SK-N-SH (cell line): ENCODE measurements at regions not wholly inside any gene's neighbourhood (a gene's known extent, or its start where the extent isn't known, plus 50 kb on each side); places are given as distances from the start of the nearest gene placed in this dataset.

Source experiments
- CTCF ChIA-PET: fragments of 300-600, 350-600 bp; formaldehyde crosslinking; extraction: SDS; loops from one replicate; lab custom pipeline; 2021; lab: Yijun Ruan, JAX
- POLR2A ChIA-PET: fragments of 350-600 bp; sonication (Branson Sonifier 250); formaldehyde crosslinking; extraction: SDS; loops from one replicate; lab custom pipeline; 2020; ENCODE audit warnings: antibody characterized with exemption, inconsistent platforms; lab: Yijun Ruan, JAX
- DNase-seq: peaks from one replicate; pipeline ENCODE4 v3.0.0; 2012
- H2AFZ ChIP-seq: fragments of 200-600 bp; sonication (generic); 2 replicates; pipeline ENCODE4 v1.8.1; 2016; ENCODE audit warnings: antibody characterized with exemption, mild to moderate bottlenecking, low read depth
- H3F3A ChIP-seq: fragments of 200-600 bp; sonication (generic); replicated peaks from 2 replicates; pipeline ENCODE3; 2016; ENCODE audit warnings: antibody characterized with exemption, mild to moderate bottlenecking; ENCODE audit not compliant: insufficient read depth
- H3K27ac ChIP-seq, 2 experiments: fragments of 200-500 bp in 1 of 2; fragments of 200-600 bp in 1 of 2; sonication (Bioruptor generic) in 1 of 2; sonication (generic), shearing (Covaris generic) in 1 of 2; 2 replicates each; pipeline versions ENCODE4 v1.5.1 to v1.6.1; 2014 to 2016; ENCODE audit warnings: low read depth in 2 of 2, inconsistent platforms in 1 of 2, low read length in 1 of 2, mild to moderate bottlenecking in 1 of 2, mixed read lengths in 1 of 2
- H3K27me3 ChIP-seq: fragments of 200-600 bp; sonication (generic), shearing (Covaris generic); 2 replicates; pipeline ENCODE4 v1.6.1; 2016; ENCODE audit warnings: mixed run types; ENCODE audit not compliant: insufficient read depth
- H3K36me3 ChIP-seq, 2 experiments: fragments of 200-500 bp in 1 of 2; fragments of 200-600 bp in 1 of 2; sonication (Bioruptor generic) in 1 of 2; sonication (generic) in 1 of 2; replicated peaks in 1 of 2; 2 replicates each; pipeline versions ENCODE3 to v1.5.1; 2014 to 2016; ENCODE audit warnings: low read length in 1 of 2, mild to moderate bottlenecking in 1 of 2; ENCODE audit not compliant: insufficient read depth in 2 of 2, control insufficient read depth in 1 of 2
- H3K4me1 ChIP-seq, 2 experiments: fragments of 200-500 bp in 1 of 2; fragments of 200-600 bp in 1 of 2; sonication (Bioruptor generic) in 1 of 2; sonication (generic), shearing (Covaris generic) in 1 of 2; 2 replicates each; pipeline versions ENCODE4 v1.5.1 to v1.6.1; 2014 to 2016; ENCODE audit warnings: low read depth in 1 of 2, low read length in 1 of 2, mixed run types in 1 of 2; ENCODE audit not compliant: insufficient read depth in 2 of 2, control insufficient read depth in 1 of 2
- H3K4me2 ChIP-seq: fragments of 200-600 bp; sonication (generic), shearing (Covaris generic); 2 replicates; pipeline ENCODE4 v1.6.1; 2017; ENCODE audit warnings: mixed run types
- H3K4me3 ChIP-seq, 2 experiments: fragments of 200-500 bp in 1 of 2; fragments of 200-600 bp in 1 of 2; sonication (Bioruptor generic) in 1 of 2; sonication (generic), shearing (Covaris generic) in 1 of 2; 2 replicates each; pipeline versions ENCODE4 v1.5.1 to v1.8.1; 2014 to 2016; ENCODE audit warnings: low read depth in 2 of 2, inconsistent platforms in 1 of 2, low read length in 1 of 2, mild to moderate bottlenecking in 1 of 2, mixed read lengths in 1 of 2, moderate library complexity in 1 of 2
- H3K79me2 ChIP-seq: fragments of 200-600 bp; sonication (generic); 2 replicates; pipeline ENCODE4 v1.8.1; 2017; ENCODE audit warnings: mild to moderate bottlenecking; ENCODE audit not compliant: insufficient read depth
- H3K9ac ChIP-seq: fragments of 200-600 bp; sonication (generic); 2 replicates; pipeline ENCODE4 v1.6.1; 2017; ENCODE audit warnings: mixed run types
- H3K9me2 ChIP-seq: fragments of 200-600 bp; sonication (generic); 2 replicates; pipeline ENCODE4 v1.6.1; 2017; ENCODE audit warnings: mixed run types
- H3K9me3 ChIP-seq: fragments of 200-600 bp; sonication (generic); 2 replicates; pipeline ENCODE4 v1.6.1; 2017; ENCODE audit warnings: mixed run types, mild to moderate bottlenecking, moderate library complexity
- H4K20me1 ChIP-seq: fragments of 200-600 bp; sonication (generic); 2 replicates; pipeline ENCODE4 v1.6.1; 2017; ENCODE audit warnings: mild to moderate bottlenecking, mixed run types; ENCODE audit not compliant: insufficient read depth
- CTCF ChIP-seq: fragments of 200-600 bp; sonication (generic); IDR thresholded peaks from 2 replicates; pipeline ENCODE4 v1.6.1; 2017; ENCODE audit warnings: antibody characterized with exemption, mild to moderate bottlenecking, moderate library complexity
- ELF1 ChIP-seq: IDR thresholded peaks from 2 replicates; pipeline ENCODE4 v1.4.0; 2012
- EP300 ChIP-seq, 2 experiments: IDR thresholded peaks; 2 replicates each; pipeline versions ENCODE4 v1.4.0 to v1.6.1; 2012; ENCODE audit warnings: borderline replicate concordance in 1 of 2, low read depth in 1 of 2, low read length in 1 of 2
- FOSL2 ChIP-seq: IDR thresholded peaks from 2 replicates; pipeline ENCODE4 v1.4.0; 2012; ENCODE audit warnings: low read depth, mild to moderate bottlenecking, moderate library complexity, borderline replicate concordance
- FOXM1 ChIP-seq: IDR thresholded peaks from 2 replicates; pipeline ENCODE4 v1.4.0; 2012; ENCODE audit warnings: low read depth, mild to moderate bottlenecking
- GABPA ChIP-seq: IDR thresholded peaks from 2 replicates; pipeline ENCODE4 v1.4.0; 2012; ENCODE audit warnings: low read depth, mild to moderate bottlenecking
- IRF3 ChIP-seq: fragments of 150-350 bp; IDR thresholded peaks from 2 replicates; pipeline ENCODE4 v1.6.1; 2016; ENCODE audit warnings: mild to moderate bottlenecking, low read depth, low read length
- JUND ChIP-seq: IDR thresholded peaks from 2 replicates; pipeline ENCODE4 v1.4.0; 2012
- MAX ChIP-seq: IDR thresholded peaks from 2 replicates; pipeline ENCODE4 v1.4.0; 2012; ENCODE audit warnings: low read depth
- MEF2A ChIP-seq: IDR thresholded peaks from 2 replicates; pipeline ENCODE4 v1.4.0; 2012; ENCODE audit warnings: low read depth, borderline replicate concordance
- NFIC ChIP-seq: IDR thresholded peaks from 2 replicates; pipeline ENCODE4 v1.4.0; 2012; ENCODE audit warnings: borderline replicate concordance
- RCOR1 ChIP-seq: fragments of 150-350 bp; IDR thresholded peaks from 2 replicates; pipeline ENCODE4 v1.6.1; 2017; ENCODE audit warnings: antibody characterized with exemption, low read length
- RXRA ChIP-seq: IDR thresholded peaks from 2 replicates; pipeline ENCODE4 v1.4.0; 2012; ENCODE audit warnings: low read depth, mild to moderate bottlenecking, borderline replicate concordance
- TAF1 ChIP-seq: IDR thresholded peaks from 2 replicates; pipeline ENCODE4 v1.6.1; 2012; ENCODE audit warnings: low read depth, mild to moderate bottlenecking, low read length, moderate library complexity, borderline replicate concordance
- TCF12 ChIP-seq: IDR thresholded peaks from 2 replicates; pipeline ENCODE4 v1.4.0; 2012
- TEAD4 ChIP-seq: IDR thresholded peaks from 2 replicates; pipeline ENCODE4 v1.4.0; 2012; ENCODE audit warnings: mild to moderate bottlenecking, borderline replicate concordance; ENCODE audit not compliant: insufficient read depth
- USF2 ChIP-seq: fragments of 150-350 bp; IDR thresholded peaks from 2 replicates; pipeline ENCODE4 v1.6.1; 2017; ENCODE audit warnings: antibody characterized with exemption, low read length, low read depth, borderline replicate concordance
- YY1 ChIP-seq: IDR thresholded peaks from 2 replicates; pipeline ENCODE4 v1.4.0; 2012; ENCODE audit warnings: low read depth, mild to moderate bottlenecking
- WGBS: methylation state at CpG from one replicate; pipeline ENCODE4 v1.1.6; 2017; ENCODE audit warnings: low lambda C conversion rate; 5-methylcytosine and 5-hydroxymethylcytosine counted together

GRCh38 chr21:38972078-38972477 is 166.3 kb downstream of the ETS2 start:
- TF ChIP-seq CTCF (no peak), ELF1 (no peak), FOXM1 (no peak)
- no peak overlapping the region for H2AFZ ChIP-seq
- ChIA-PET POLR2A (no interaction called here), CTCF (no interaction called here)
- H4K20me1 ChIP-seq, result no peaks in the 10 kb centered on the region
- no peaks in the 10 kb centered on the region for H3F3A ChIP-seq
- DNase-seq, result no peak
- H3K79me2 ChIP-seq, result no peaks in the 10 kb centered on the region
- H3K9me2 ChIP-seq, result no peaks in the 10 kb centered on the region
- no peak overlapping the region for H3K27ac ChIP-seq
- H3K9me3 ChIP-seq, result no peaks in the 10 kb centered on the region
- H3K36me3 ChIP-seq, result no peaks in the 10 kb centered on the region
- 92% methylated on average over 10 of the region's 10 CpGs for WGBS
- H3K4me3 ChIP-seq, result no peak overlapping the region
- no peak overlapping the region for H3K4me2 ChIP-seq
- H3K4me1 ChIP-seq, result no peaks in the 10 kb centered on the region; a peak in 1 of 4 replicates
- no peak overlapping the region for H3K9ac ChIP-seq
- no peaks in the 10 kb centered on the region for H3K27me3 ChIP-seq

GRCh38 chr21:38970765-38971164 is 165.0 kb downstream of the ETS2 start:
- no peak overlapping the region for H3K9ac ChIP-seq
- H3K9me3 ChIP-seq, result no peaks in the 10 kb centered on the region
- H2AFZ ChIP-seq, result no peak overlapping the region
- H4K20me1 ChIP-seq, result no peaks in the 10 kb centered on the region
- 88% methylated on average over 3 of the region's 3 CpGs for WGBS
- no peaks in the 10 kb centered on the region for H3K36me3 ChIP-seq
- H3K79me2 ChIP-seq, result no peaks in the 10 kb centered on the region
- H3K4me2 ChIP-seq, result no peak overlapping the region
- no peak for TF ChIP-seq RCOR1
- TF ChIP-seq YY1, result no peak
- no peak for TF ChIP-seq USF2
- no peak for TF ChIP-seq TEAD4
- TF ChIP-seq TCF12, result no peak
- no peak for TF ChIP-seq NFIC
- TF ChIP-seq GABPA, result no peak
- no peak for TF ChIP-seq MEF2A
- no peak for TF ChIP-seq IRF3
- no peak for TF ChIP-seq MAX
- no peak for TF ChIP-seq FOXM1
- TF ChIP-seq JUND, result no peak
- no peak for TF ChIP-seq CTCF
- TF ChIP-seq TAF1, result no peak
- no peak for TF ChIP-seq FOSL2
- no peak for TF ChIP-seq RXRA
- no peak for TF ChIP-seq EP300 (IDR thresholded peaks at IDR 0.05; ENCODE audit: borderline replicate concordance in 1 of 2, low read depth in 1 of 2, low read length in 1 of 2)
- peaks cover 0 to 5% of the 10 kb centered on the region in 2 experiments; a peak in 1 of 4 replicates for H3K4me1 ChIP-seq
- H3F3A ChIP-seq, result no peaks in the 10 kb centered on the region
- no peak overlapping the region for H3K27ac ChIP-seq
- POLR2A ChIA-PET, result no interaction called here
- DNase-seq, result no peak
- no peaks in the 10 kb centered on the region for H3K9me2 ChIP-seq
- no peaks in the 10 kb centered on the region for H3K27me3 ChIP-seq
- no peak overlapping the region for H3K4me3 ChIP-seq
- CTCF ChIA-PET, result no interaction called here
